Stimulated activated CD4-positive, alpha-beta T cell treated with anti-CD3 and anti-CD28 coated beads, Interleukin-15, amount 100 ng/mL, for 48 hours (primary cell): ENCODE measurements at regions not wholly inside any gene's neighbourhood (a gene's known extent, or its start where the extent isn't known, plus 50 kb on each side); places are given as distances from the start of the nearest gene placed in this dataset.
A peak's percentile ranks its signal among the peaks of the same experiment; 100 is the strongest.

Experiments
- DNase-seq, 2 donors: peaks; one replicate each; pipeline ENCODE4 v3.0.0-alpha.2; 2020; ENCODE audit warnings: low read depth in 2 of 2

DNA sequence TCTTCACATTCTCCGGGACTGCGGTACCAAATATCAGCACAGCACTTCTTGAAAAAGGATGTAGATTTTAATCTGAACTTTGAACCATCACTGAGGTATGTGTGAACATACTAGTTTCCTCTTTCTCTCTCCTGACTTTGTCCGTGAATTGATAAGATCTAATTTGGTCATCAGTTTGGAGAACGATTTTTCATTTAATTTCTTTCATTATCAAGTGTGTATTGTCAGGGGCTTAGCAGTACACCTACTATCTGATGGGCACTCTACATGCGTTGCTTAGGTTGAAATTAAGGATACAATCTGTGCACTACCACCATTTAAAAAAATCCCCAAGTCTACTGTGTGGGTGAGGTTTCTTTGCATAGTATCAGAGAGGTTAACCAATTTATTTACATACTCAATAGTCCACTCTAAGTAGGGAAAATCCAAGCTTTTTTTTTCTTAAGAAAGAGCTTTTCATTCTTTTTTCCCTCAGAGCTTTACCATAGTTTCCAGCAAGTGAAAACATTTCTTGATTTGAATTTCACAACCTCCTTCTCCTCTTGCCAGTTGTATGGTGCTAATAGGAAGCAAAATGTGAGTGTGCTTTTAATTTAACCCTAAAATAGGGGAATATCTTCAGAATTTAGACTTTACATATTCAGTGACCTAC is 105.4 kb upstream of the ESR1 start:
- DNase-seq = no peak

DNA sequence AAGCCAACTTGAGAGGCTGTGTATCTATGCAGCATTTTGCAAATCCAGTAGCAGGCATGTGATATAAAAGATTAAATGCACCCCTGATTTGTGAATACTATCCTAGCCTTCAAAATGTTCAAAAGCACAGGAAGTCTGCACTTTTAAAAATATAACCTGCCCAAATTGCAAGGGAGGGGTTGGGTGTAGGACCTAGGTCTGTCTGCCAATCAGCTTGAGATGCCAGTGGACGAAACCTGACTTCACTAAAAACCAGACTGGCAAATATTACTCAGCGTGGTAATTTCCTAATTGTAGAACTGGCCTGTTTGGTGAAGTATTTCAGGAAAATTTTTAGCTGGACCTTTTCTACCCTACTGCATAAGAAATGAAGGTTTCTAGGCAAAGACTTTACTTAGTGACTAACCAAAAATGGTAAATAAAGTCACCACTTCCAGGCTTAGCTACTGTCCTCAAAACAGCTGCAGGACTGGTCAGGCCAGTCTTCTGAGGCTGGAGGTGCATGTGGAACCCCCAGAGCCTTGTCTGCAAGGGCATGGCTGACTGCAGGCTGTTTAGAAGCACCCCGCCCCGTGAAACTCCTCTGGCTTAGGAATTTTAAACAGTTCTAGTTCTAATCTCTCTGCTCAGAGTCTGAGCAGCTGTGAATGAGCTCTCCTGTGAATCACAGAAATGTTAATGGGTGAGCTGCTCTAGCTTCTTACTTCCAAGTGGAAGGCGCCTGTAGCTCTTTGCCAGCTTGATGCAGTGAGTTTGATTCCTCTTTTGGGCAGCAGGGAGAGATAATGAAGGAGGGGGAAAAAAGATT is 104.4 kb upstream of the ESR1 start:
- DNase-seq = no peak

- peak; percentile 30 to 42 for DNase-seq
These were observed 103.1 kb upstream of the ESR1 start for GRCh38 chr6:151704383-151704782.

GRCh38 chr6:151705993-151706733 is 101.3 kb upstream of the ESR1 start:
- no peak for DNase-seq

- no peak for DNase-seq
These were observed 98.2 kb upstream of the ESR1 start for GRCh38 chr6:151709329-151709728.

DNA sequence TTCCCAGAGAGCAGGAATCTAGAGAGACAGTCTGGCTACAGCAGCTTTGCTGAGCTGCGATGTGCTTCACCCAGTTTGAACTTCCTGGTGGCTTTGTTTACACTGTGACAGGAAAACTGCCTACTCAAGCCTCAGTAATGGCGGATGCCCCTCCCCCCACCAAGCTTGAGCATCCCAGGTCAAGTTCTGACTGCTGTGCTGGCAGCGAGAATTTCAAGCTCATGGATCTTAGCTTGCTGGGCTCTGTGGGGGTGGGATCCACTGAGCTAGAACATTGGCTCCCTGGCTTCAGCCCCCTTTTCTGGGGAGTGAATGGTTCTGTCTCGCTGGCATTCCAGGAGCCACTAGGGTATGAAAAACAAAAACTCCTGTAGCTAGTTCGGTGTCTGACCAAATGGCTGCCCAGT is 91.0 kb upstream of the ESR1 start:
- DNase-seq = no peak

- no peak for DNase-seq
These were observed 88.4 kb upstream of the ESR1 start for GRCh38 chr6:151719070-151719469.

- DNase-seq = no peak
These were observed 86.3 kb upstream of the ESR1 start for GRCh38 chr6:151721146-151721545.

- DNase-seq = no peak
These were observed 85.8 kb upstream of the ESR1 start for GRCh38 chr6:151721671-151722070.

- no peak for DNase-seq
These were observed 85.1 kb upstream of the ESR1 start for GRCh38 chr6:151722342-151722741.

DNA sequence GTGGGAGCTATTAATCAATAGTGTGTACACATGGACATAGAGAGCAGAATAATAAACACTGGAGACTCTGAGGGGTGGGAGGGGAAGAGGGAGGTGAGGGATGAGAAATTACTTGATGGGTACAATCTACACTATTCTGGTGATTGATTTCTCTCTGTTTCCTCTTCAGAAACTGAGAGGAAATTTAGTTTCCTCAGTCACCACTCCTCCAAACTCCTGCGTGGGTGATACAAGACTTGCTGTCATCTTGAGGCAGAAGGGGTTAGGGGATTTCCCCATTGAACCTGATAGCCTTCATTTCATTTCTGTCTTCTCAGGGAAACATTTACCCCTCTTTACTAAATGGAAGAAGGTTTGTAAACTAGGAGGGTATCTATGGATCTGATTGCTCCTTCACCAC is 84.3 kb upstream of the ESR1 start:
- peak; percentile 25 to 39 for DNase-seq

- no peak for DNase-seq
These were observed 77.5 kb upstream of the ESR1 start for GRCh38 chr6:151729829-151730495.

DNA sequence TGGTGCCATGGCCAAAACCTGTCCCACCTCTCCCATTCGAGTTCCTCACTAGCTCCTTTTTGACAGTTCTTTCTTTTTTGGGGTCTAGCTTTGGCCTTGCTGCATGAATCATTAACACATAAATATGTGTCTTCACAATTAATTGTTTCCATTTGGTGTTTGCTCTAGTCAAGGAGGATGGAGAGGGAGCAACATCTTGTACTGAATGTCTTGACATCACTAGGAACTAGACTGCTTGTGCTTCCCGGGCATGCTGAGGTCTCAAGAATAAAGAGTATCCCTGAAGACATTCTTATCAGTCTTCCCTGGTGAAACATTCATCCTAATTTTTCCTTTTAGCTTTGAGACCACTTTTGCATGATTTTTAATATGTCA is 77.0 kb upstream of the ESR1 start:
- no peak for DNase-seq

- no peak for DNase-seq
These were observed 76.2 kb upstream of the ESR1 start for GRCh38 chr6:151731313-151731712.

DNA sequence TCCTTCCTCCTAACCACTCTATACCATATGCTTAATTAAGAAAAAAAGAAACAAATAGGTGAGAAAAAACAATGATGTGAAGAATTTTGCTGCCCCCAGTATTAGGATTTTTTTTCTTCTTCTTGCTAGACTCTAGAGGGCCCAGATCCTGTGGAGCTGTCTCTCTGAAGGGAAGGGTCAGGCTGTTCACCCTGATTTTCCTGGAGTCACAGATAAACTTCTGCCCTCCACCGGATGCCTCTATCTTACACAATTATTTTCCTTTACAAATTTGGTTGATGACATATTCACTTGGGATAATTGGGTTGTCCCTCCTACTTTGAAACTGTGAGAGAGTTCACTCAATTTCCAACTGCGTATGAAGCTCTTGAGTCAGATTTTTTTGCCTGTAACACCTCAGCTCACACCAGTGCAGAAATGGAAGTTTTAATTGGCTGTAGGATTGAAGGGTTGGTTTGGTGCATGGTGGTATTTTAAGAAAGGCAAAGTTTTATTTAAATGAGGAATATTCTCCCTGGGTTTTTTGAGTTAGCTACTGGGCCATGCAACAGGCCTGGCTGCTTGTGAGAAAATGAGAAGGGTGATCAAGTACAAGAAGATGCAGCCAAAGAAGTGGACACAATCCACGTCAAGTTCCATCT is 73.7 kb upstream of the ESR1 start:
- no peak for DNase-seq

GRCh38 chr6:151738267-151738666 is 69.2 kb upstream of the ESR1 start:
- DNase-seq = no peak

- no peak for DNase-seq
These were observed 68.5 kb upstream of the ESR1 start for GRCh38 chr6:151738960-151739359.

- no peak for DNase-seq
These were observed 66.7 kb upstream of the ESR1 start for GRCh38 chr6:151740820-151741219.

- no peak for DNase-seq
These were observed 59.6 kb upstream of the ESR1 start for GRCh38 chr6:151747896-151748295.

DNA sequence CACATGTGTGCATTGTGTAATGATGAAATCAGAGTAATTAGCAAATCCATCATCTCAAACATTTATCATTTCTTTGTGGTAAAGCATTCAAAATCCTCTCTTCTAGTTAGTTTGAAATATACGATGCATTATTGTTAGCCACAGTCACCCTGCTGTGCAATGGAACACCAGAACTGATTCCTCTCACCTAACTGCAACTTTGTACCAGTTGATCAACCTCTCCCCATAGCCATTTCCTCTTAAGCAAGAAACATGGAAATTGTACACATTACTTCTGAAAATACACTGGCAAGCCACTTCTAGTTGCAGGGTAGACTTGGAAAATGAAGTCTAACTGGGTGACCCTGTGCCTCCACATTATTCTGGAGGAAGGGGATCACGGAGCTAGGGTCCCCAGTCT is 58.1 kb upstream of the ESR1 start:
- no peak for DNase-seq

- no peak for DNase-seq
These were observed 53.9 kb upstream of the ESR1 start for GRCh38 chr6:151753581-151753980.

- peak; percentile 25 to 38 for DNase-seq
These were observed 50.0 kb upstream of the ESR1 start for GRCh38 chr6:151757506-151757955.
